HEK293T (cell line): ENCODE measurements at regions not wholly inside any gene's neighbourhood (a gene's known extent, or its start where the extent isn't known, plus 50 kb on each side); places are given as distances from the start of the nearest gene placed in this dataset.

Source experiments
- FOXA1 ChIP-seq: fragments of 450-650 bp; IDR thresholded peaks from 2 replicates; pipeline ENCODE4 v1.6.1; 2016; ENCODE audit warnings: mild to moderate bottlenecking
- NFRKB ChIP-seq: fragments of 450-650 bp; IDR thresholded peaks from 2 replicates; pipeline ENCODE4 v1.6.1; 2016; ENCODE audit warnings: mild to moderate bottlenecking, moderate library complexity
- PKNOX1 ChIP-seq: fragments of 450-650 bp; IDR thresholded peaks from 2 replicates; pipeline ENCODE4 v1.6.1; 2016
- SP1 ChIP-seq: fragments of 450-650 bp; IDR thresholded peaks from 2 replicates; pipeline ENCODE4 v1.6.1; 2017
- SUZ12 ChIP-seq: fragments of 450-650 bp; IDR thresholded peaks from 2 replicates; pipeline ENCODE4 v1.6.1; 2016; ENCODE audit warnings: mild to moderate bottlenecking
- TARDBP ChIP-seq: fragments of 450-650 bp; IDR thresholded peaks from 2 replicates; pipeline ENCODE4 v1.6.1; 2016

GRCh38 chr4:12957108-12957507 lies 527.0 kb downstream of the RAB28 start:
- TF ChIP-seq PKNOX1: no peak
- no peak for TF ChIP-seq SUZ12
- no peak for TF ChIP-seq SP1
- no peak for TF ChIP-seq FOXA1
- no peak for TF ChIP-seq TARDBP
- no peak for TF ChIP-seq NFRKB
